Progenitor cell of endocrine pancreas (in vitro differentiated cells): ENCODE measurements at regions not wholly inside any gene's neighbourhood (a gene's known extent, or its start where the extent isn't known, plus 50 kb on each side); places are given as distances from the start of the nearest gene placed in this dataset.

Experiments used
- DNase-seq: peaks from one replicate; pipeline ENCODE4 v3.0.0; 2021; ENCODE audit warnings: low spot score; ENCODE audit not compliant: unreplicated experiment
- H3K27ac Mint-ChIP-seq: 2 replicates; pipeline ENCODE4 v1.8.0; 2021; ENCODE audit warnings: mild to moderate bottlenecking, moderate library complexity, mixed read lengths
- H3K27me3 Mint-ChIP-seq: 2 replicates; pipeline ENCODE4 v1.8.0; 2021; ENCODE audit warnings: mixed read lengths
- H3K36me3 Mint-ChIP-seq: 2 replicates; pipeline ENCODE4 v1.8.0; 2022; ENCODE audit warnings: mixed read lengths; ENCODE audit not compliant: insufficient read depth
- H3K4me1 Mint-ChIP-seq: 2 replicates; pipeline ENCODE4 v1.8.0; 2021; ENCODE audit warnings: low read depth, mixed read lengths
- H3K4me3 Mint-ChIP-seq: 2 replicates; pipeline ENCODE4 v1.8.0; 2021; ENCODE audit warnings: low read depth, mild to moderate bottlenecking, moderate library complexity, mixed read lengths
- H3K9me3 Mint-ChIP-seq: 2 replicates; pipeline ENCODE4 v1.8.0; 2021; ENCODE audit warnings: low read depth, mixed read lengths
- TF ChIP-seq, protein P1 (sequence below): fragments of 200-600 bp; sonication (generic); IDR thresholded peaks from one replicate; pipeline ENCODE4 v1.5.0; 2021; ENCODE audit warnings: antibody characterized with exemption, mild to moderate bottlenecking; ENCODE audit not compliant: unreplicated experiment

DNA sequence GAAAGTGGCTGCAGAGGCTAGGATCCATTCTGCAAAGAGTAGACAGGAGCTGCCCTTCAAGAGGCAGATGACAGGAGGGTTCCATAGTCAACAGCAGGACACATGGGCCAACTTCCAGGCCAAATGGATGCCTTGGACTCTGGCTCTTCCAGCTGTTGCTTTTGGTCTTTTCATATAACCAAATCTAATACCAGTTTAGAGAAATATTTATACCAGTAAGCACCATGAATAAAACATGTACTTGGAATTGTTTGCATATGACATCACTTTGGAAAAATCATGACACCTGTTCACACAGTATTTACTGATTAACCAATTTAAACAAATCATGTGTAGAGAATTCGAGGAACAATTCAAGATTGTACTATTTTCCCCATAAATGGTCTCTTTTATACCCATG lies 481.3 kb downstream of the DMRT2 start:
- no peaks in the 10 kb centered on the region for H3K36me3 Mint-ChIP-seq
- peaks cover 4% of the 10 kb centered on the region for H3K4me1 Mint-ChIP-seq
- H3K4me3 Mint-ChIP-seq, result no peak overlapping the region
- TF ChIP-seq, protein P1, sequence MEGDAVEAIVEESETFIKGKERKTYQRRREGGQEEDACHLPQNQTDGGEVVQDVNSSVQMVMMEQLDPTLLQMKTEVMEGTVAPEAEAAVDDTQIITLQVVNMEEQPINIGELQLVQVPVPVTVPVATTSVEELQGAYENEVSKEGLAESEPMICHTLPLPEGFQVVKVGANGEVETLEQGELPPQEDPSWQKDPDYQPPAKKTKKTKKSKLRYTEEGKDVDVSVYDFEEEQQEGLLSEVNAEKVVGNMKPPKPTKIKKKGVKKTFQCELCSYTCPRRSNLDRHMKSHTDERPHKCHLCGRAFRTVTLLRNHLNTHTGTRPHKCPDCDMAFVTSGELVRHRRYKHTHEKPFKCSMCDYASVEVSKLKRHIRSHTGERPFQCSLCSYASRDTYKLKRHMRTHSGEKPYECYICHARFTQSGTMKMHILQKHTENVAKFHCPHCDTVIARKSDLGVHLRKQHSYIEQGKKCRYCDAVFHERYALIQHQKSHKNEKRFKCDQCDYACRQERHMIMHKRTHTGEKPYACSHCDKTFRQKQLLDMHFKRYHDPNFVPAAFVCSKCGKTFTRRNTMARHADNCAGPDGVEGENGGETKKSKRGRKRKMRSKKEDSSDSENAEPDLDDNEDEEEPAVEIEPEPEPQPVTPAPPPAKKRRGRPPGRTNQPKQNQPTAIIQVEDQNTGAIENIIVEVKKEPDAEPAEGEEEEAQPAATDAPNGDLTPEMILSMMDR, result no peak
- no peaks in the 10 kb centered on the region for H3K27me3 Mint-ChIP-seq
- no peak overlapping the region for H3K27ac Mint-ChIP-seq
- no peak for DNase-seq
- H3K9me3 Mint-ChIP-seq, result no peaks in the 10 kb centered on the region

DNA sequence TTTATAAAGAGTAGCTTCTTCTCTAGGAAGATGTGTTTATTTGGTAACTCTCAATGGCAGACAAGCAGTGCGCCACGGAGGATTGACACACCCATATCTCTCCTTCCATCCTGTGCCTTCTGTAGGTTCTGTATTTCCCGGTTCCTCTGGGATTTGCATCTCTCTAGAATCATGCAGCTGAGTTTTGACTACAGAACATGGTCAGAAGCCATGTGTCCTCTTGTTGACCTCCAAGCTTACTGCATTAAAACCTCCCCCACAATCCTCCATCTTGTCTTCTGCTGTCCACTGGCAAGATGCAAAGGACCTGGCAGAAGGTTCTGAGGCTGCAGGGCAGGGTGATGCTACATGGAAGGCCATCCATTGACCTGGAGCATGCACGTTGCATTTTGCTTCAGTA lies 482.0 kb downstream of the DMRT2 start:
- H3K9me3 Mint-ChIP-seq, result no peaks in the 10 kb centered on the region
- no peak overlapping the region for H3K27ac Mint-ChIP-seq

DNA sequence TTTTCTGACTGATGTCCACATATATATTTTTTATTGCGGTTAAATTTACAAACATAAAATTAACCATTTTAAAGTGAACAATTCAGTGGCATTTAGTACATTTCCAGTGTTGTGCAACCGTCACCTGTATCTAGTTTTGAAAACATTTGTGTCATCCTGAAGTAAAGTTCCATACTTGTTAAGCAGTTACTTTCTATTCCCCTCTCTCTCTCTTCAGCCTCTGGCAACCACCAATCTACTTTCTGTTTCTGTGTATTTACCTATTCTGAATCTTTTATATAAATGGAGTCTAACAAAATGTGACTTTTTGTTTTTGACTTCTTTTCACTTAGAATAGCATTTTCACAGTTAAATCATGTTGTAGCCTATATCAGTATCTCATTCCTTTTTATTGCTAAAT lies 480.1 kb upstream of the SMARCA2 start:
- Mint-ChIP-seq H3K4me1 (peaks cover 4% of the 10 kb centered on the region), H3K36me3 (no peaks in the 10 kb centered on the region), H3K9me3 (no peaks in the 10 kb centered on the region), H3K4me3 (no peak overlapping the region), H3K27ac (no peak overlapping the region), H3K27me3 (no peaks in the 10 kb centered on the region)
- DNase-seq, result no peak
- TF ChIP-seq, protein P1, result no peak

More for the DNA sequence above, 482.0 kb downstream of the DMRT2 start:
- no peak overlapping the region for H3K4me3 Mint-ChIP-seq
- no peaks in the 10 kb centered on the region for H3K36me3 Mint-ChIP-seq
- H3K4me1 Mint-ChIP-seq, result peaks cover 4% of the 10 kb centered on the region
- H3K27me3 Mint-ChIP-seq, result no peaks in the 10 kb centered on the region
- no peak for DNase-seq
- TF ChIP-seq, protein P1, result no peak

DNA sequence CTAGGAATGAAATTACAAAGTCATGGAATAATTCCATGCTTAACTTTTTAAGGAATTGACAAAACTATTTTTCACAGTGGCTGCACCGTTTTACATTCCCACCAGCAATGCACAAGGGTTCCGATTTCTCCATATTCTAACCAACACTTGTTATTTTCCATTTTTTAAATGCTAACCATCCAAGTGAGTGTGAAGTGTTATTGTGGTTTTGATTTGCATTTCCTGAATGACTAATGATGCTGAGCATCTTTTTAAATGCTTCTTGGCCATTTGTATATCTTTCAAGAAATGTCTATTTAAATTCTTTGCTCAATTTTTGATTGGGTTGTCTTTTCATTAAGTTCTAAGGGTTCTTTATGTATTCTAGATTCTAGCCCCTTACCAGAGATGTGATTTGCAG lies 479.5 kb upstream of the SMARCA2 start:
- no peak overlapping the region for H3K4me3 Mint-ChIP-seq
- no peak for DNase-seq
- peaks cover 4% of the 10 kb centered on the region for H3K4me1 Mint-ChIP-seq
- H3K9me3 Mint-ChIP-seq, result no peaks in the 10 kb centered on the region
- H3K27me3 Mint-ChIP-seq, result no peaks in the 10 kb centered on the region
- no peaks in the 10 kb centered on the region for H3K36me3 Mint-ChIP-seq
- TF ChIP-seq, protein P1, result no peak
- no peak overlapping the region for H3K27ac Mint-ChIP-seq

DNA sequence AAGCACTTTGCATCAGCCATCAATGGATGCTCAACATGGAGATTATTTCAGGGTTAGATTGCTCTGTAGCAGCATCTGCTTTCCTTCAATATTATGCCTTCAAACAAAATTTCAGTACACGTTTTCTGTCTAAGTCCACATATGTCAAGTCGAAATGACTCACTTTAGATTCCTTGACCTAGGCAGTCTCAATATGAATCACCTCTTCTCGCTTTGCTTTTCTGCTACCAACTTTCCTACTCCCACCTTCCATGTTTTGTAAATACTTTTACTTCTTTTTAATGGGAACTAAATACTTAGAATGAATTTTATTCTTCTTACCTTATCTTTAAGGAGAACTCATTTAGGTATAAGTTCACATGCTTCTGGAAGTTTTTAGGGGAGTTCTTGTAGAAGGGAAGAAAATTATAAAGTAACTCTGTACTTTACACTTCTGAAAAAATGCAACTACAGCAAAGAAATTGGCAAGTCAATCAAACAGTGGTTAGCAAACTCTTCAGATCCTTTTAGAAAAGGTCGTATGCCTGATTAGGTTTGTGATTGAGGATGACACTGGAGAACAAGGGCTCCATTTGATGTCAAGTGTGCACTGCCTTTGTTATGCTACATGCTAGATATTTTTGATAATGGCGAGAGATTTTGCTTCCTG lies 478.5 kb upstream of the SMARCA2 start:
- H3K27ac Mint-ChIP-seq, result no peak overlapping the region
- TF ChIP-seq, protein P1, result no peak
- no peak overlapping the region for H3K4me3 Mint-ChIP-seq
- no peak for DNase-seq
- no peaks in the 10 kb centered on the region for H3K36me3 Mint-ChIP-seq
- H3K4me1 Mint-ChIP-seq, result peaks cover under 1% of the 10 kb centered on the region
- no peaks in the 10 kb centered on the region for H3K9me3 Mint-ChIP-seq
- H3K27me3 Mint-ChIP-seq, result no peaks in the 10 kb centered on the region
